OCI-LY3 (cell line): ENCODE measurements at regions not wholly inside any gene's neighbourhood (a gene's known extent, or its start where the extent isn't known, plus 50 kb on each side); places are given as distances from the start of the nearest gene placed in this dataset.

ENCODE experiments used
- CTCF ChIP-seq: fragments of 200-600, 300-600 bp; sonication (generic); IDR thresholded peaks from 2 replicates; pipeline ENCODE4 v1.5.1; 2014; ENCODE audit warnings: antibody characterized with exemption, low read length, low read depth
- EZH2phosphoT487 ChIP-seq: fragments of 200-600 bp; shearing (Covaris generic); IDR thresholded peaks from 2 replicates; pipeline ENCODE4 v1.6.1; 2018; ENCODE audit warnings: antibody characterized with exemption, mixed run types, low read depth

GRCh38 chr2:219707496-219708285 lies 80.3 kb downstream of the SLC4A3 start:
- TF ChIP-seq CTCF (no peak), EZH2phosphoT487 (no peak)
